NCI-H2196 (cell line): ENCODE measurements at regions not wholly inside any gene's neighbourhood (a gene's known extent, or its start where the extent isn't known, plus 50 kb on each side); places are given as distances from the start of the nearest gene placed in this dataset.

ENCODE experiments used
- DNase-seq: peaks from one replicate; lab custom pipeline; 2025; ENCODE audit not compliant: unreplicated experiment; lab: John Stamatoyannopoulos, UW

- DNase-seq = no peak
Observed at GRCh38 chr1:184919892-184920291, 54.4 kb downstream of the NIBAN1 start.

- peak; percentile 12 for DNase-seq
Observed at GRCh38 chr1:184915463-184916090, 58.7 kb downstream of the NIBAN1 start.

- no peak for DNase-seq
Observed at GRCh38 chr1:184914149-184914548, 60.2 kb downstream of the NIBAN1 start.

GRCh38 chr1:184912392-184912791 lies 61.9 kb downstream of the NIBAN1 start:
- no peak for DNase-seq

- DNase-seq = no peak
Observed at GRCh38 chr1:184911830-184912229, 62.5 kb downstream of the NIBAN1 start.

DNA sequence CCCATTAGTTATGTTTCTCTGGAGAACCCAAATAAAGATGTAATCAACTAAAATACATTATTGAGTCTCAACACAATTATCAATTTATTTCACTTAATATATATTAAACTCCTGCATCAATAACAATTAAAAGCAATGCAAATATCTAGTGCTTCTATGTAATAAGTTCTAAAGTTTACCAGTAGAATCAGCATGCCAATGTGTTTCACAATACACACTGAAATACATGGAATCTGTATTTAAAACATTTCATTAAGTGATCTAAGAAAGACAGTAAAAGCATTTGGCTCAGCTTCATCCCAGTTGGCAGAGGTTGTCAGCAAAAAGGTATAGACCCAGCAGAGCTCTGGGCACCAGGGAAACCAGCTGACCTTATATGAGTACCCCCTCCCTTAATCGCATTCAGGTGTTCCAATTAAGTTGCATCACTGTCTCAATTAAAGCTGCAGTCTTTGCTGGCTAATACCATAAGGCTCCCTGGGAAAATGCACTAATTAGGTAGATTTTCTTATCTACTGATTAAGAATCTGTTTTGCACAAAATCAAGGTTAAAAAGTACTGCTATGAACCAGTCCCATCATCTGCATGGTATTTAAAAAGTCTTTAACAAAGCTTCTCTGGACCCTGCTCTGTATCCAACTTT lies 63.1 kb downstream of the NIBAN1 start:
- no peak for DNase-seq

GRCh38 chr1:184910691-184911091 lies 63.6 kb downstream of the NIBAN1 start:
- DNase-seq = no peak

GRCh38 chr1:184910005-184910404 lies 64.3 kb downstream of the NIBAN1 start:
- no peak for DNase-seq

- DNase-seq = no peak
Observed at GRCh38 chr1:184909019-184909418, 65.3 kb downstream of the NIBAN1 start.

- no peak for DNase-seq
Observed at GRCh38 chr1:184908506-184908905, 65.8 kb downstream of the NIBAN1 start.

GRCh38 chr1:184907500-184907899 lies 66.8 kb downstream of the NIBAN1 start:
- no peak for DNase-seq

DNA sequence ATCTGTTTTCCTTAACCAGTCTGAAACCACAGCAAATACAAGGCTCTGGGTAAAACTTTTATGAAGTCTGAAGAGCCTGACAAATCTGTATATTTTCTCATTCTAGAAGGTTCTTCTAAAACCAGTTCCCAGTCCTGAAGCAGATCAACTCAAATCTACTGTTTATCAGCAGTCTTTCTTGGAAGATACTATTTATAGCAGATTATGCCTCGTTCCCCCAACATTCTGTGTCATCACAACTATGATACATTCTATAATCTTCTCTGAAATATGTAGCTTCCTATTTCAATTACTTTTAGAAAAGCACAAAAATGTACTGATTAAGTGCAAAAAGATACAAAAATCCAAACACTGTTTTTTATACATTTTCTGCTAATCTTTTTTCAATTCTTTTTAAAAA lies 67.5 kb downstream of the NIBAN1 start:
- DNase-seq = no peak

DNA sequence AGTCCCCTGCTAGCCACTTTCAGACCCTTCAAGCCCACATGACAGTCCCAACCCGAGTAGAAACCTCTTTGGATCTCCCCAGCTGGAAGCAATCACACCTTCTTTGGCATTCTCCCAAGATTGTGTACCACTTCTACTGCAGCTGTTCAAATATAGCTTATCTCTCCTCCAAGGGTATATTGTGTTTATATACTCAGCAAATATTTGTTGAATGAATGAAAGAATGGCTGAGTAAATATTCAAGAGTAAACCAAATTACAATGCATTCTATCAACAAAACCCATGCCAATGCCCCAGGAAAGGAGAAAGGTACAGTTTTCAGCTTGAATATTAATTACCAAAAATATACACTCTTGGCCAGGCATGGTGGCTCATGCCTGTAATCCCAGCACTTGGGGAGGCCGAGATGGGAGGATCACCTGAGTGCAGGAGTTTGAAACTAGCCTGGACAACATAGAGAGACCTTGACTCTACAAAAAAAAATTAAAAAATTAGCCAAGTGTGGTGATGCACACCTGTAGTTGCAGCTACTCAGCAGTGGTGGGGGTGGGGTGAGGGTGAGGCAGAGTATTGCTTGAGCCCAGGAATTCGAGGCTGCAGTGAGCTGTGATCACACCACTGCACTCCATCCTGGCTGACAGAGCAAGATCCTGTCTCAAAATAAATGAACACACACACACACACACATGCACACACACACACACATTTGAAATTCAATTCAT lies 68.5 kb downstream of the NIBAN1 start:
- peak; percentile 93 for DNase-seq

DNA sequence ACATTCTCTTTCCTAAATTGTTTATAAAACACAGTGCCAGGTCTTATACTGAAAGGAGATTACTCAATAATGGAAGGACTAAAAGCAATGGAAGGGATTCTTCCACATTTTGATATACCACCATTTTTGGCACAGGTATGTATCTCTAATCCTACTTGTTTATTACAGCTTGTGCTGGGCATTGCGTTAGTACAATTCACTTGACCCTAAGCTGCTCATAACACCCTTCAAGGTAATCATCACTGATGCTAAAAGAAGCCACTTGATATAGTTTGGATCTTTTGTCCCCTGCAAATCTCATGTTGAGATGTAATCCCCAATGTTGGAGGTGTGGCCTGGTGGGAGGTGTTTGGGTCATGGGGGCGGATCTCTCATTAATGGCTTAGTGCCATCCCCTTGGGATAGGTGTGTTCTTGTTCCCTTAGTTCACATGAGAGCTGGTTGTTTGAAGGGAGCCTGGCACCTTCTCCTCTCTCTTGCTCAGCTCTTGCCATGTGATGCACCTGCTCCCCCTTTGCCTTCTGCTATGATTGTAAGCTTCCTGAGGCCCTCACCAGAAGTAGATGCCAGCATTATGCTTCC lies 71.1 kb downstream of the NIBAN1 start:
- DNase-seq = no peak

GRCh38 chr1:184900507-184900906 lies 73.8 kb downstream of the NIBAN1 start:
- DNase-seq = no peak

DNA sequence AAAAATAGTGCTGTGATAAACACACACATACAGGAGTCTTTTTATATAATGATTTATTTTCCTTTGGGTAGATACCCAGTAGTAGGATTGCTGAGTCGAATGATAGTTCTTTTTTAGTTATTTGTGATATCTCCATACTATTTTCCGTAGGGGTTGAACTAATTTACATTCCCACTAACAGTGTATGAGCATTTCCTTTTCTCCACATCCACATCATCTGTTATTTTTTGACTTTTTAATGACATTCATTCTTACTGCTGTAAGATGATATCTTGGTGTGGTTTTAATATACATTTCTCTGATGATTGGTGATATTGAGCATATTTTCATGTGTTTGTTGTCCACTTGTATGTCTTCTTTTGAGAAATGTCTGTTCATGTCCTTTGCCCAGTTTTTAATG lies 78.3 kb downstream of the NIBAN1 start:
- no peak for DNase-seq

- no peak for DNase-seq
Observed at GRCh38 chr1:184895086-184895485, 79.2 kb downstream of the NIBAN1 start.

DNA sequence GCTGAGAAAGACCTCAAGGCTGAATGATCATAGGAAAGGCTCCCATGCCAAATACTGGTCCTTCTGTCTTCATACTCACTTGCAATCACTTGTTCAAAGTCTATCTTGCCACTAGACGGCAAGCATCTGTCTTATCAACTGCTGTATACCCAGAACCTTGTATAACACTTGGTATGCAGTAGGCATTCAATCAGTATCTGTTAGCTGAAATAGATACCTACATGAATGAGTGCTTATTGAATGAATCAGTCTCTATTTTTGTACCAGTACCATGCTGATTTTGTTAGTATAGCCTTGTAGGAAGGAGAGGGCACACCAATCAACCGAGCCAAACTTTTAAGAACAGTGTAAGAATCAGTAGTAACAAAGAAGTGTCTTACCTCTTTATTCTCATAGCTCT lies 80.6 kb downstream of the NIBAN1 start:
- no peak for DNase-seq

DNA sequence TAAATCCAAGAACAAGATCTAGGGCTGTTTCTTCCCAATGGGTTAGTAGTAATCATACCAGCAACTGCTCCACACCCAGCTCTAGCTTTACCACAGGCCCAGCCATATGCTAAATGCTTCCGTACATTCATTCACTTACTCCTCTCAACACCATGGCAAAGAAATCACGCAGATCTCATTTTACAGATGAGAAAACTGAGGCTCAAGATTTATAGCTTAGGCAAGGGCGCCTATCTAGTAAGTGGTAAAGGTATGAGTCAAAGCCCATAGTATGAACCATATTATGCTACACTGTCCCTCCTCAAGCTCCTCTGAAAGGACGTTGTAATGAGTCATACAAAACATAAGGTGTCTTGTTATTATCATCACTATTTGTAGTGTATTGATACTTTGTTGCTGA lies 82.2 kb downstream of the NIBAN1 start:
- no peak for DNase-seq

DNA sequence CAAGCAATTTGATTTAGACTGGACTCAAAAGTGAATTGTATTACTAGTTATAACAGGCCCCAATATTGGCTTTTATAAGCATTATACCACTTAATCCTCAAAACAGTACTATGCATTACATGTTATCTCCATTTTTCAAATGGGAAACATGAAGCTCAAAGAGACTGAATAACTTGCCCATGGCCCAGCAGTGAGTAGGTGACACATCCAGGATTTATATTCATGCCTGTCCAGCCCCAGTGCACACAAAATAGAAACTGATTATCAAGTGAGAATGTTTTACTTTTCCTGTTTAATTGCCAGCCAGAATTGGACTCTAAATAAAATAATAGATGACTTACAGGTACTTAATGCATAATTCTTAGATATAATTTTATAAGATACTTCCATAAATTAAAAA lies 82.9 kb downstream of the NIBAN1 start:
- no peak for DNase-seq

DNA sequence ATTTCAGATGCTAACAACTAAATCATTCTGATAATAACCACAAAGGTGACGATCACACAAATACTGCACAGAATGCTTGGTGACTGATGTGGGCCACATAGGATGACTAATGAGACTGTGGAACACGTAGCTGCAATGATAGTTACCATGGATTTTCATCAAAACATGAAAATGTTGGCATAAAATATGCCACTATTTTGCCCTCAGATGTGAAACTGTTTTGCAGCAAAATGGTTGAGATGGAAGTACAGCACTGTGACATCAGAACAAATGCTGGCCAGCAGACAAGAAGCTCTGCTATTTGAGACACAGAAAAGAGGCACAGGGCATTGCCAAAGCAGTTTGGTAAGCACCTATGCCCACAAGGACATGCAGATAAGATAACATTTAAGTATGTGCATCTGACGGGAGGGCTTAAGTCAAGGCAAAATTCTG lies 83.8 kb downstream of the NIBAN1 start:
- no peak for DNase-seq

DNA sequence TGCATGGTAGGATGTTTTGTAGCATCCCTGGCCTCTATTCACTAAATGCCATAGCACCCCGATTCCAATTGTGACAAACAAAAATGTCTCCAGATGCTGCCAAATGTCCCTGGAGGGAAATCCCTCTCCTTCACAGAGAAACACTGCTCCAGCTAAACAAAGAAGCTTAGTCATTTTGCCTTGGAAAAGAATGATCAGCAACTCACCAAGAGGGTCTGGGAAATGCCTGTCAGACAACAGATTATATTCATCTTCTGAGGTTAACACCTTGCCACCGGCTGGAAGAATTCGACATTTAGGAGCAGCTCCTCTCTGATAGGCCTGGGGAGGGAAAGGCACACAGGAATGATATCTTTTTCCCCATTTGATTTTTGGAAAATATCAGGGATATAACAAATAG lies 84.4 kb downstream of the NIBAN1 start:
- no peak for DNase-seq
